Right lobe of liver (tissue), 4 donors: ENCODE measurements at regions not wholly inside any gene's neighbourhood (a gene's known extent, or its start where the extent isn't known, plus 50 kb on each side); places are given as distances from the start of the nearest gene placed in this dataset.

Experiments
- POLR2A ChIP-seq: fragments of 450-650 bp; IDR thresholded peaks from one replicate; pipeline ENCODE4 v1.6.1; 2017; ENCODE audit warnings: antibody characterized with exemption, mild to moderate bottlenecking
- TF ChIP-seq, protein P1 (sequence below), 4 donors: fragments of 200-600 bp in 3 of 4; fragments of 450-650 bp in 1 of 4; IDR thresholded peaks; one replicate each; pipeline versions ENCODE4 v1.5.1 to v1.8.0; 2016 to 2022; ENCODE audit warnings: antibody characterized with exemption in 4 of 4, mild to moderate bottlenecking in 2 of 4
- donor health status: DM: no; HTN: no; CAD: no.
- donor health status: DM: no; HTN: no; CAD: no.
- donor health status: DM: no; HTN: yes; CAD: no.

DNA sequence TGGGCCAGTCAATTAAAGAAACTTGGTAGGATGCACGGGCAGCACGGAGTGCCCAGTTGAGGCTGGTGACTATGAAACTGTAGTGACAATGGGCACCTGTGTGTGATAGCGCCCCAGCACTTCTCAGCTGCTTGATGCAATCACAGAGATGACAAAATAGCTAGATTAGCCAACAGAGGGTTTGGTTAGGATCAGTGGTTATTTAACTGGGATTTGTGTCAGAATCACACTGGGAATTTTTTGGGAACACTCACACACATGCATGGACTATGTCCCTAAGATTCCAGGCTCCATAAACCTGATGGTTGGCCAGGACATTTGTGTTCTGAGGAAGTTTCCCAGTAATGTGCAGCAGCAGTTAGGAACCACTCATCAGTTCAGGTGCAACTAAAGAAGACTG is 51.2 kb upstream of the DAAM1 start:
- TF ChIP-seq, protein P1, sequence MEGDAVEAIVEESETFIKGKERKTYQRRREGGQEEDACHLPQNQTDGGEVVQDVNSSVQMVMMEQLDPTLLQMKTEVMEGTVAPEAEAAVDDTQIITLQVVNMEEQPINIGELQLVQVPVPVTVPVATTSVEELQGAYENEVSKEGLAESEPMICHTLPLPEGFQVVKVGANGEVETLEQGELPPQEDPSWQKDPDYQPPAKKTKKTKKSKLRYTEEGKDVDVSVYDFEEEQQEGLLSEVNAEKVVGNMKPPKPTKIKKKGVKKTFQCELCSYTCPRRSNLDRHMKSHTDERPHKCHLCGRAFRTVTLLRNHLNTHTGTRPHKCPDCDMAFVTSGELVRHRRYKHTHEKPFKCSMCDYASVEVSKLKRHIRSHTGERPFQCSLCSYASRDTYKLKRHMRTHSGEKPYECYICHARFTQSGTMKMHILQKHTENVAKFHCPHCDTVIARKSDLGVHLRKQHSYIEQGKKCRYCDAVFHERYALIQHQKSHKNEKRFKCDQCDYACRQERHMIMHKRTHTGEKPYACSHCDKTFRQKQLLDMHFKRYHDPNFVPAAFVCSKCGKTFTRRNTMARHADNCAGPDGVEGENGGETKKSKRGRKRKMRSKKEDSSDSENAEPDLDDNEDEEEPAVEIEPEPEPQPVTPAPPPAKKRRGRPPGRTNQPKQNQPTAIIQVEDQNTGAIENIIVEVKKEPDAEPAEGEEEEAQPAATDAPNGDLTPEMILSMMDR (IDR thresholded peaks at IDR 0.05) = peak in 1 of 4 donors; percentile 4
- no peak for TF ChIP-seq POLR2A
